ENCODE measurements at regions not wholly inside any gene's neighbourhood (a gene's known extent, or its start where the extent isn't known, plus 50 kb on each side); places are given as distances from the start of the nearest gene placed in this dataset.

GRCh38 chr2:40964509-40965250 lies 512.8 kb upstream of the SLC8A1 start:
- DNase-seq = no peak
- intact Hi-C loops (cut with micrococcal nuclease; ENCODE audit: unreplicated experiment) = no loop called here
- no peak overlapping the region for H3K27ac ChIP-seq
- H3K27me3 ChIP-seq (ENCODE audit: insufficient read depth, low read depth) = no peaks in the 10 kb centered on the region
- no peaks in the 10 kb centered on the region for H3K4me1 ChIP-seq (replicated peaks; ENCODE audit: insufficient read depth)
- no peak overlapping the region for H2AFZ ChIP-seq
- H3K36me3 ChIP-seq (ENCODE audit: low read depth) = no peaks in the 10 kb centered on the region
- no TSS peak for BruUV-seq (replicated peaks)
- no peak overlapping the region for H3K4me2 ChIP-seq
- H3K9me3 ChIP-seq (ENCODE audit: insufficient read depth, low read depth) = no peaks in the 10 kb centered on the region
- H4K20me1 ChIP-seq (ENCODE audit: insufficient read depth) = no peaks in the 10 kb centered on the region
- H3K9me2 ChIP-seq (ENCODE audit: insufficient read depth) = peaks cover 4% of the 10 kb centered on the region
- TF ChIP-seq EZH2 (IDR thresholded peaks at IDR 0.05; ENCODE audit: low read depth) = no peak
- TF ChIP-seq, protein P1, sequence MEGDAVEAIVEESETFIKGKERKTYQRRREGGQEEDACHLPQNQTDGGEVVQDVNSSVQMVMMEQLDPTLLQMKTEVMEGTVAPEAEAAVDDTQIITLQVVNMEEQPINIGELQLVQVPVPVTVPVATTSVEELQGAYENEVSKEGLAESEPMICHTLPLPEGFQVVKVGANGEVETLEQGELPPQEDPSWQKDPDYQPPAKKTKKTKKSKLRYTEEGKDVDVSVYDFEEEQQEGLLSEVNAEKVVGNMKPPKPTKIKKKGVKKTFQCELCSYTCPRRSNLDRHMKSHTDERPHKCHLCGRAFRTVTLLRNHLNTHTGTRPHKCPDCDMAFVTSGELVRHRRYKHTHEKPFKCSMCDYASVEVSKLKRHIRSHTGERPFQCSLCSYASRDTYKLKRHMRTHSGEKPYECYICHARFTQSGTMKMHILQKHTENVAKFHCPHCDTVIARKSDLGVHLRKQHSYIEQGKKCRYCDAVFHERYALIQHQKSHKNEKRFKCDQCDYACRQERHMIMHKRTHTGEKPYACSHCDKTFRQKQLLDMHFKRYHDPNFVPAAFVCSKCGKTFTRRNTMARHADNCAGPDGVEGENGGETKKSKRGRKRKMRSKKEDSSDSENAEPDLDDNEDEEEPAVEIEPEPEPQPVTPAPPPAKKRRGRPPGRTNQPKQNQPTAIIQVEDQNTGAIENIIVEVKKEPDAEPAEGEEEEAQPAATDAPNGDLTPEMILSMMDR (conservative IDR thresholded peaks at IDR 0.05) = no peak
- H3K79me2 ChIP-seq (ENCODE audit: low read depth) = no peaks in the 10 kb centered on the region
- POLR2A ChIA-PET (ENCODE audit: unreplicated experiment) = no interaction called here
- H3F3A ChIP-seq (ENCODE audit: insufficient read depth, low read depth) = no peaks in the 10 kb centered on the region
- no peak overlapping the region for H3K4me3 ChIP-seq
- CTCF ChIA-PET = no interaction called here

- TF ChIP-seq, protein P1 (conservative IDR thresholded peaks at IDR 0.05) = no peak
- TF ChIP-seq EZH2 (IDR thresholded peaks at IDR 0.05; ENCODE audit: low read depth) = no peak
These were observed 515.6 kb upstream of the SLC8A1 start for GRCh38 chr2:40967451-40967850.

GRCh38 chr2:40975151-40975550 lies 523.3 kb upstream of the SLC8A1 start:
- H3F3A ChIP-seq (ENCODE audit: insufficient read depth, low read depth) = no peaks in the 10 kb centered on the region
- POLR2A ChIA-PET (ENCODE audit: unreplicated experiment) = interaction anchor here (0.6 kb wide), 1 partner anchor 25 kb away, joined by 4 read pairs; no protein-coding TSS in a partner anchor
- BruUV-seq (replicated peaks) = no TSS peak
- CTCF ChIA-PET = no interaction called here
- TF ChIP-seq, protein P1 (conservative IDR thresholded peaks at IDR 0.05) = no peak
- no peak for TF ChIP-seq EZH2 (IDR thresholded peaks at IDR 0.05; ENCODE audit: low read depth)
- no peak overlapping the region for H3K4me2 ChIP-seq
- H3K79me2 ChIP-seq (ENCODE audit: low read depth) = no peaks in the 10 kb centered on the region
- H3K9me3 ChIP-seq (ENCODE audit: insufficient read depth, low read depth) = no peaks in the 10 kb centered on the region
- no peaks in the 10 kb centered on the region for H3K27me3 ChIP-seq (ENCODE audit: insufficient read depth, low read depth)
- intact Hi-C loops (cut with micrococcal nuclease; ENCODE audit: unreplicated experiment) = no loop called here
- H4K20me1 ChIP-seq (ENCODE audit: insufficient read depth) = no peaks in the 10 kb centered on the region
- no peak overlapping the region for H3K27ac ChIP-seq
- DNase-seq = no peak
- H3K4me3 ChIP-seq = no peak overlapping the region
- no peaks in the 10 kb centered on the region for H3K4me1 ChIP-seq (replicated peaks; ENCODE audit: insufficient read depth)
- H2AFZ ChIP-seq = no peak overlapping the region
- H3K36me3 ChIP-seq (ENCODE audit: low read depth) = no peaks in the 10 kb centered on the region
- H3K9me2 ChIP-seq (ENCODE audit: insufficient read depth) = no peaks in the 10 kb centered on the region

More at GRCh38 chr2:40967451-40967850, 515.6 kb upstream of the SLC8A1 start:
- no peaks in the 10 kb centered on the region for H3F3A ChIP-seq (ENCODE audit: insufficient read depth, low read depth)
- DNase-seq = no peak
- H3K9me2 ChIP-seq (ENCODE audit: insufficient read depth) = peaks cover 4% of the 10 kb centered on the region; the same call in 1 of the 2 replicates
- no peaks in the 10 kb centered on the region for H3K4me1 ChIP-seq (replicated peaks; ENCODE audit: insufficient read depth)
- intact Hi-C loops (cut with micrococcal nuclease; ENCODE audit: unreplicated experiment) = no loop called here
- no peak overlapping the region for H2AFZ ChIP-seq
- CTCF ChIA-PET = no interaction called here
- no peaks in the 10 kb centered on the region for H3K79me2 ChIP-seq (ENCODE audit: low read depth)
- no peak overlapping the region for H3K4me3 ChIP-seq
- no peaks in the 10 kb centered on the region for H3K36me3 ChIP-seq (ENCODE audit: low read depth)
- POLR2A ChIA-PET (ENCODE audit: unreplicated experiment) = no interaction called here
- no peaks in the 10 kb centered on the region for H3K9me3 ChIP-seq (ENCODE audit: insufficient read depth, low read depth)
- no peaks in the 10 kb centered on the region for H3K27me3 ChIP-seq (ENCODE audit: insufficient read depth, low read depth)
- no peaks in the 10 kb centered on the region for H4K20me1 ChIP-seq (ENCODE audit: insufficient read depth)
- BruUV-seq (replicated peaks) = no TSS peak
- no peak overlapping the region for H3K4me2 ChIP-seq
- H3K27ac ChIP-seq = no peak overlapping the region

Data from PC-9 (cell line).